BLaER1 treated with 17β-estradiol and CSF1 and Interleukin-3, amounts not matched to agents 10 nM and 100 nM (cell line): ENCODE measurements at regions not wholly inside any gene's neighbourhood (a gene's known extent, or its start where the extent isn't known, plus 50 kb on each side); places are given as distances from the start of the nearest gene placed in this dataset.
"Not testable (repeated sequence)": the region's sequence is repeated elsewhere in the genome, so short reads cannot be mapped to it uniquely, and the experiment has no call there.

Experiments
- H3K27ac ChIP-seq, 11 experiments: shearing (Covaris generic); formaldehyde crosslinking; 2 replicates each; pipeline ENCODE4 v1.8.1; 2022
- H3K27me3 ChIP-seq, 11 experiments: shearing (Covaris generic); formaldehyde crosslinking; 2 replicates each; pipeline ENCODE4 v1.8.1; 2022
- H3K36me3 ChIP-seq, 11 experiments: shearing (Covaris generic); formaldehyde crosslinking; 2 replicates each; pipeline ENCODE4 v1.8.1; 2022
- H3K4me1 ChIP-seq, 10 experiments: shearing (Covaris generic); formaldehyde crosslinking; 2 replicates each; pipeline ENCODE4 v1.8.1; 2022
- H3K4me2 ChIP-seq, 11 experiments: shearing (Covaris generic); formaldehyde crosslinking; 2 replicates each; pipeline ENCODE4 v1.8.1; 2022
- H3K4me3 ChIP-seq, 10 experiments: shearing (Covaris generic); formaldehyde crosslinking; 2 replicates each; pipeline ENCODE4 v1.8.1; 2022
- H3K9ac ChIP-seq, 11 experiments: shearing (Covaris generic); formaldehyde crosslinking; 2 replicates each; pipeline ENCODE4 v1.8.1; 2022
- H3K9me3 ChIP-seq, 11 experiments: shearing (Covaris generic); formaldehyde crosslinking; replicated peaks in 1 of 11; 2 replicates each; pipeline ENCODE4 v1.8.1; 2022
- H4K20me1 ChIP-seq, 11 experiments: shearing (Covaris generic); formaldehyde crosslinking; 2 replicates each; pipeline ENCODE4 v1.8.1; 2022
- Cebpa-rat ChIP-seq, 11 experiments: shearing (Covaris generic); IDR thresholded peaks; 2 replicates each; pipeline ENCODE4 v1.8.1; 2022

DNA sequence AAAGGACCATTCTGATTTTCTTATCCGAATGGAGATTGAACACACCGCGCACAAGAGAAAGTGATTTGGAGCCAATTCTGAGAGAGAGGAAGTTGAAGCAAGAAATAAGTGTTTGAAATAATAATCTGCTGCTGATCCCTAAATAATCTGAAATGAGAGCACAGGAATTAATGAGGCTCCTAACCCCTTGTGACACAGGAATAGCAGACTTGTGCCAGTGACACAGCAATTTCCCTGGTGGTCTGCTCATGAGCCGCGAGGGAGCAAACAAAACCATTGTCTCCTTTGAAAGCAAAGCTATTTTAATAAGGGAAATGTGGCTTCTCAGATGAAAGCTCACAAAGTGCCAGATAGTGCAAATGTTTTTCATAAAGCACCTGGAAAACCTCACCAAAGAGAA, 936.1 kb upstream of the WWC1 start:
- no peak overlapping the region for H3K4me3 ChIP-seq
- H3K27ac ChIP-seq, result peak overlapping the region in 4 of 11 experiments; percentile 27 to 33 (median 32); a peak in 5 of 22 replicates
- peaks cover 0 to 41% (median 19%) of the 10 kb centered on the region in 10 experiments; a peak in 13 of 20 replicates for H3K4me1 ChIP-seq
- H3K36me3 ChIP-seq, result peaks cover 0 to 6% (median 0%) of the 10 kb centered on the region in 11 experiments; a peak in 1 of 22 replicates
- H3K9me3 ChIP-seq, result peaks cover 3 to 61% (median 41%) of the 10 kb centered on the region in 11 experiments; a peak in 21 of 22 replicates
- peak overlapping the region in 8 of 11 experiments; percentile 7 to 71 (median 58); a peak in 16 of 22 replicates for H3K4me2 ChIP-seq
- no peak for TF ChIP-seq Cebpa-rat (IDR thresholded peaks at IDR 0.05)
- H4K20me1 ChIP-seq, result no peaks in the 10 kb centered on the region
- peak overlapping the region in 2 of 11 experiments; percentile 28 to 29; a peak in 2 of 22 replicates for H3K9ac ChIP-seq
- H3K27me3 ChIP-seq, result no peaks in the 10 kb centered on the region

DNA sequence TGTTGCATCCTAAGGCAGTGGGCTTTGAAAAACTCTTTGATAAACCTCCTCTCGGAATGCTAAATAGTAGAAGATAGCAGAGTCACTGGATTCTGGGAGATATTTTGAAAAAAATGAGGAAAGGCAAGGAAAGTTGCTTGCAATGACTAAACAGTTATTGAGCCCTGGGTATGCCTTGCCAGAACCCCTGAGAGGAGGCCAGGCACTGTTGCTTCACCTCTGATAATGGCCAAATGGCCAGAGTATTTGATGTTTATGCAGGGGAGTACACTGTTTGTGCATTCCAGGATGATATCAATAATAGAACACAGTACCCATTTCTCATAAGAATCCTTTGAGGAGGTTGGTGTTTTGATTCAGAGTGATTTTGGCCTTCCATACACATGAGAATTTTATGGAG, 935.1 kb upstream of the WWC1 start:
- no peak for TF ChIP-seq Cebpa-rat (IDR thresholded peaks at IDR 0.05)
- no peak overlapping the region for H3K4me3 ChIP-seq

DNA sequence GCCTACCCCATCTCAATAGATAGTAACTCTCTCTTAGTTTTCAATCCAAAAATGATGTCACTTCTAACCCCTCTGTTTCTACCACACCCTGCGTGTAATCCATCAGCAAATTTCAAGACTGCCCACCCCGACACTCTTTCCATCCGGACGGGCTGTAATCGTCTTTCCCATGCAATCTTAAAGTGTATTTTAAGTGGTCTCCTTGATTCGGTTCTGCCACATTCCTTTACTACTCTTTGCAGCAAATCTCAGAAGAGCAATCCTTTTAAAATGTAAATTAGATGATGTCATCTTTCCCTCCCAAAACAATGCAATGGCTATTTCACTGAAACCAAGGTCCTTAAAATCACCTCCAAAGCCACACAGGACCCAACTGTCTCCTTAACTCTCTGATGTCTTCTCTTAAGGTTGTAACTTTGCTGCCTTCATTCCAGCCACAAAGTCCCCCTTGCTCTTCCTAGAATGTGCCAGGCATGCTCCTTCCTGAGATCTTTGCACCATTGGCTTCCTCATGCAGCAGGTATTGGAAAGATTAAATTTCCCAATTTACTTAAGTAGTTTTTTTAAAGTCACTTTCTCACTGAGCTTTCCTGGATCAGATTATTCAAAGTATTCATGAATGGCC, 932.5 kb upstream of the WWC1 start:
- Histone ChIP-seq H3K4me3 (no peak overlapping the region), H3K9me3 (peaks cover 5 to 68% (median 46%) of the 10 kb centered on the region in 11 experiments), H3K9ac (no peak overlapping the region), H3K27me3 (no peaks in the 10 kb centered on the region), H3K36me3 (peaks cover 0 to 6% (median 0%) of the 10 kb centered on the region in 11 experiments; a peak in 1 of 22 replicates), H3K4me2 (no peak overlapping the region), H4K20me1 (no peaks in the 10 kb centered on the region), H3K27ac (no peak overlapping the region), H3K4me1 (peaks cover 0 to 27% (median 18%) of the 10 kb centered on the region in 10 experiments; a peak in 13 of 20 replicates)
- TF ChIP-seq Cebpa-rat (IDR thresholded peaks at IDR 0.05), result no peak

More for the DNA sequence above, 935.1 kb upstream of the WWC1 start:
- peaks cover 0 to 39% (median 19%) of the 10 kb centered on the region in 10 experiments; a peak in 13 of 20 replicates for H3K4me1 ChIP-seq
- peaks cover 3 to 66% (median 43%) of the 10 kb centered on the region in 11 experiments; a peak in 21 of 22 replicates for H3K9me3 ChIP-seq
- H3K36me3 ChIP-seq, result peaks cover 0 to 6% (median 0%) of the 10 kb centered on the region in 11 experiments; a peak in 1 of 22 replicates
- no peak overlapping the region for H3K9ac ChIP-seq
- peak overlapping the region in 7 of 11 experiments; percentile 17 to 71 (median 51); a peak in 10 of 22 replicates for H3K4me2 ChIP-seq
- H3K27me3 ChIP-seq, result no peaks in the 10 kb centered on the region
- H3K27ac ChIP-seq, result no peak overlapping the region
- H4K20me1 ChIP-seq, result no peaks in the 10 kb centered on the region

DNA sequence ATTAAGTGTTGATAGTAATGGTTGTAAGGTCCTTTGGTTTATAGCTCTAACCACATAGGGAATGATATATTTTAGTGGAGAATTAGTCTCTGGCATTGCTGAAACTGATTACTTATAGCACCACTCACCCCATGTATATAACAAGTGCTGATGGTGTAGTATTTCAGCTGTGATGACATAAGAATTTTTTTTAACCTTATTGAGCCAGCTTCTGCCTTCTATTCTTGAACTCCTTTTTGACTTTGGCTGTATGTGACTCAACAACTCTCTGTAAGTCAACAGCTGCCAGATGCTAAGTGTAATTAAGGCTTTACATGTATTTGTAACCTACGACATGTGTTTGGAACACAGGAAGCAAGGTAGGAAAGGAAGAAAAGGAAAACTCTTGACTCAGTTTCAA, 929.6 kb upstream of the WWC1 start:
- Histone ChIP-seq H3K9me3 (peaks cover 7 to 72% (median 55%) of the 10 kb centered on the region in 11 experiments), H3K4me3 (no peak overlapping the region), H3K27me3 (no peaks in the 10 kb centered on the region), H3K27ac (no peak overlapping the region), H3K9ac (no peak overlapping the region), H3K36me3 (peaks cover 0 to 6% (median 0%) of the 10 kb centered on the region in 11 experiments; a peak in 1 of 22 replicates), H3K4me1 (peaks cover 0 to 1% (median 0%) of the 10 kb centered on the region in 10 experiments; a peak in 2 of 20 replicates), H3K4me2 (no peak overlapping the region), H4K20me1 (no peaks in the 10 kb centered on the region)
- TF ChIP-seq Cebpa-rat (IDR thresholded peaks at IDR 0.05), result no peak

DNA sequence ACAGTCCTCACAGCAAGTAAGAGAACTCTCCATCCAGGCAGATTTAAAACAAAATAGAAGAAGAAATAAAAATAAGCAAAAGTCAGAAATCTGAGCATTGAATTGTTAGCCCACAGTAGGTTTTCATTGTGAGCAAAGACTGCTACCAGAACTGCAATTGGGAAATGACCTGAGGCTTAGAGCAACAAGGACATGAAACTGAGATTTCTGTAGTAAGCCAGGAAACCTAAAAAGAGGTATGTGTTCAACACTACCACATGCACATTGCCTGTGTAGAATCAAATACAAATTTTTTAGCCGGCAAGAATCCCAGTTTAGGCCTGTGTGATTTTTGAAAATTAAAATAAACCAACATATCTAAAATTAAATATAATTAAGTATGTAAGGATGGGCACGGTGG, 928.4 kb upstream of the WWC1 start:
- Histone ChIP-seq H3K27me3 (no peaks in the 10 kb centered on the region), H4K20me1 (no peaks in the 10 kb centered on the region), H3K9me3 (peaks cover 7 to 59% (median 47%) of the 10 kb centered on the region in 11 experiments), H3K4me1 (no peaks in the 10 kb centered on the region), H3K27ac (no peak overlapping the region), H3K36me3 (peaks cover 0 to 6% (median 0%) of the 10 kb centered on the region in 11 experiments; a peak in 1 of 22 replicates), H3K9ac (no peak overlapping the region), H3K4me3 (no peak overlapping the region; a peak in 1 of 20 replicates), H3K4me2 (no peak overlapping the region)
- no peak for TF ChIP-seq Cebpa-rat (IDR thresholded peaks at IDR 0.05)

DNA sequence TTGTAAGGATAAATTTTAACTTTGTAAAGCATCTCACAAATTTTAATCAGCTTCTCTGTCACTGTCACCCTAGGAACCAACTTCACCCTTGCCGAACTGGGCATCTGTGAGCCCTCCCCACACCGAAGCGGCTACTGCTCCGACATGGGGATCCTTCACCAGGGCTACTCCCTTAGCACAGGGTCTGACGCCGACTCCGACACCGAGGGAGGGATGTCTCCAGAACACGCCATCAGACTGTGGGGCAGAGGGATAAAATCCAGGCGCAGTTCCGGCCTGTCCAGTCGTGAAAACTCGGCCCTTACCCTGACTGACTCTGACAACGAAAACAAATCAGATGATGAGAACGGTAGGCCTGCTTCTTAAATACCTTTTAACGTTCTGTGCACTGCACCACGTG, 916.3 kb upstream of the WWC1 start:
- no peak for TF ChIP-seq Cebpa-rat (IDR thresholded peaks at IDR 0.05)
- no peak overlapping the region for H3K27ac ChIP-seq
- H3K9ac ChIP-seq, result no peak overlapping the region
- peaks cover 0 to 24% (median 0%) of the 10 kb centered on the region in 11 experiments; a peak in 6 of 22 replicates for H3K9me3 ChIP-seq
- H3K27me3 ChIP-seq, result no peaks in the 10 kb centered on the region
- no peaks in the 10 kb centered on the region for H3K36me3 ChIP-seq
- H4K20me1 ChIP-seq, result no peaks in the 10 kb centered on the region
- no peaks in the 10 kb centered on the region for H3K4me1 ChIP-seq
- H3K4me2 ChIP-seq, result no peak overlapping the region
- no peak overlapping the region for H3K4me3 ChIP-seq

DNA sequence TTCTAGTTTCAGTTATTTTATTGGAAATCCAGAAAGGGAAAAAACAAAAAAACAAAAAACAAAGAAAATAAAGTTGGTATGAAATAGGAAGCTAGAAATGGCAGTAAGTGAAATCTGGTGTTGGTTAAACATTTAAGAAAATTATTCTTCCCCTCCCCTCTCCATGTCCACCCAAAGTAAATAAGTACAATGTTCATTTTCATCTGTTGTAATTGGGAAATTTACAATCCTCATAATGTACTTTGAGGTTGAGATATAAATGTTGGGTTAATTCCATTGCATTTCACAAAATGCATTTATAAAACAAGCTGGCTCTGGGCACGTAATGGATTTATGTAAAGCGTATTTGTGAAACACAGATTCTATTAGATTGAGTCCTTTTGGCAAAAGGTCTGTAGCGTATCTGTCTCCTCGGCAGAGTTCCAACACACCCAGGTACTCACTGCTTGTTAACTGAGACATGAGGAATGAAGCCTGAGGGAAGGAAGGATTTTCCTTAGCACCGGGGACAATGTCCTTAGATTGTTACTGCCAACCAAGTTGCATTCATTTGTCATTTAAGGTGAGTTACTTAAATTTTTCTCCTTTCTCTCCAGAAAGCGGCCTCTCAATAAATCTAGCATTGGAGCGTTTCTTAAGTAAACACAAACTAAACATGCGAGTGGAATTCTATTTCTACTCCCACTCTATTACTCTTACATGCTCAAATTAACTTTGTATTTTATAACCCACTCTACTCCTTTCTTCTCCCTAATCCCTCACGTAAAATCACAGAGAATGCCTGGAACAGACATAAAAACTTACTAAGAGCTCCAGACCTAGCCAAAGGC, 912.3 kb upstream of the WWC1 start:
- Histone ChIP-seq H3K4me1 (no peaks in the 10 kb centered on the region), H3K9me3 (peaks cover 0 to 18% (median 0%) of the 10 kb centered on the region in 11 experiments; a peak in 4 of 22 replicates)
- no peak for TF ChIP-seq Cebpa-rat (IDR thresholded peaks at IDR 0.05)

DNA sequence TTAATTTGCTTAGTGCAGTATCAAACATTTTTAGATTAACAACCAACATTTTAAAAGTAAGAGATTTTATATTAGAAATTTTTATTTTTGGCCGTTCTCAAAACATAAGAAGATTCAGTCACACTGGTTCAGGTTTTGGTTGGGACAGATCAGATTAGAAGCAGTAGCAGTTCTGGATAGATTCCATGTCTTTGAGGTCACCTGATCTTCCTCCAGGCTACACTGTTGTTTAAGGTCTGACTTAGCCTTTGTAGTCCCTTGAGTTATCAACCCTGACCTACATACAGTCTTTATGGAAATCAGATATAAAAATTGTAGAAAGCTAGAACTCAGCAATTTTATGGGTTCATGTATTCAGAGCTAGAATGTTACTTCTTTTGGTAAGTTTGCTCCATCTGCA, 910.0 kb upstream of the WWC1 start:
- H3K4me2 ChIP-seq, result no peak overlapping the region
- no peaks in the 10 kb centered on the region for H3K4me1 ChIP-seq
- 0 out of 22 replicates have a peak, but pooled peaks cover 0 to 5% (median 0%) of the 10 kb centered on the region in 11 experiments for H3K9me3 ChIP-seq
- no peak overlapping the region for H3K9ac ChIP-seq
- no peak overlapping the region for H3K27ac ChIP-seq
- H3K36me3 ChIP-seq, result no peaks in the 10 kb centered on the region
- no peaks in the 10 kb centered on the region for H3K27me3 ChIP-seq
- no peak overlapping the region for H3K4me3 ChIP-seq
- TF ChIP-seq Cebpa-rat (IDR thresholded peaks at IDR 0.05), result no peak
- H4K20me1 ChIP-seq, result no peaks in the 10 kb centered on the region

More for the DNA sequence above, 912.3 kb upstream of the WWC1 start:
- Histone ChIP-seq H3K4me3 (no peak overlapping the region), H3K36me3 (no peaks in the 10 kb centered on the region), H3K4me2 (no peak overlapping the region), H3K9ac (no peak overlapping the region), H4K20me1 (no peaks in the 10 kb centered on the region), H3K27me3 (no peaks in the 10 kb centered on the region), H3K27ac (no peak overlapping the region)

DNA sequence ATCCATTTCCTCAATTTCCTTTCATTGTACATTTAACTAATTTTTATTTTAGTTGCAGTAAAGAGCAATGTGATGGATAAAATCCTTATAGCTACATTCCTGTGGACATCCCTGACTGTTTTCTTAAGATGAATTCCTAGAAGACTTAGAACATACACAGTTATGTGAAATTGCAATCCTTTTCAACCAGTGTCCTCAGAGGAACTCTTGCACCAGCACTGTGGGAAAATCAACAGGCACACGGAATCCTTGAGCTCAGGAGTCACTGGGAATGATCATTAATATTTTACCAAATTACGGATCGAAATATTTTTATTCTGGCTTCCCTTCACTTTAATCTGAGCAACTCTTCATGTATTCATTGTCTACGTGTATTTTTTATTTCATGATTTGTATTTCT, 901.9 kb upstream of the WWC1 start:
- TF ChIP-seq Cebpa-rat (IDR thresholded peaks at IDR 0.05), result no peak
- Histone ChIP-seq H3K9me3 (peaks cover 0 to 17% (median 3%) of the 10 kb centered on the region in 11 experiments; a peak in 9 of 22 replicates), H3K9ac (no peak overlapping the region), H3K36me3 (no peaks in the 10 kb centered on the region), H3K4me1 (peaks cover 0 to 4% (median 0%) of the 10 kb centered on the region in 10 experiments; a peak in 2 of 20 replicates), H3K4me3 (no peak overlapping the region), H4K20me1 (no peaks in the 10 kb centered on the region), H3K27ac (no peak overlapping the region), H3K27me3 (no peaks in the 10 kb centered on the region), H3K4me2 (no peak overlapping the region)

DNA sequence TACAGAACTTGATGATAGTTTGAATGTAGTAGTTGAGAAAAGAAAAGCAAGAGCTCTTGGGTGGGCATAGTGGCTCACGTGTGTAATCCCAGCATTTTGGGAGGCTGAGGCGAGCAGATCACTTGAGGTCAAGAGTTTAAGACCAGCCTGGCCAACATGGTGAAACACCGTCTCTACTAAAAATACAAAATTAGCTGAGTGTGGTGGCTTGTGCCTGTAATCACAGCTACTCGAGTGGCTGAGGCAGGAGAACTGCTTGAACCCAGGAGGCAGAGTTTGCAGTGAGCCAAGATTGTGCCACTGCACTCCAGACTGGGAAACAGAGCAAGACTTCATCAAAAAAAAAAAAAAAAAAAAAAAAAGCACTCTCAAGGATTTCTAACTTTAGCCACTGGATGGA, 900.2 kb upstream of the WWC1 start:
- not testable (repeated sequence) for H3K4me1 ChIP-seq, H3K36me3 ChIP-seq, H3K4me3 ChIP-seq, H3K4me2 ChIP-seq, H4K20me1 ChIP-seq, H3K27me3 ChIP-seq, H3K9ac ChIP-seq, H3K27ac ChIP-seq
- peaks cover 0 to 31% (median 6%) of the 10 kb centered on the region in 11 experiments; a peak in 10 of 22 replicates for H3K9me3 ChIP-seq
